HL-60 (cell line): ENCODE measurements at regions not wholly inside any gene's neighbourhood (a gene's known extent, or its start where the extent isn't known, plus 50 kb on each side); places are given as distances from the start of the nearest gene placed in this dataset.

Experiments used
- DNase-seq, 2 experiments: peaks; one replicate each; pipeline ENCODE4 v3.0.0-alpha.2; 2010 to 2020; ENCODE audit warnings: low read depth in 1 of 2, low spot score in 1 of 2
- H3K27ac ChIP-seq: fragments of 250-450 bp; sonication (Bioruptor Pico); replicated peaks from 2 replicates; pipeline ENCODE4 v1.5.1; 2020; ENCODE audit warnings: mild to moderate bottlenecking, moderate library complexity
- H3K27me3 ChIP-seq: fragments of 250-450 bp; sonication (Bioruptor Pico); 2 replicates; pipeline ENCODE4 v1.5.1; 2021; ENCODE audit warnings: mild to moderate bottlenecking, moderate library complexity; ENCODE audit not compliant: insufficient read depth, poor library complexity, severe bottlenecking
- H3K4me3 ChIP-seq: replicated peaks from 2 replicates; pipeline ENCODE4 v1.5.1; 2011; ENCODE audit warnings: mild to moderate bottlenecking, control low read depth, low read length; ENCODE audit not compliant: insufficient read depth
- GABPA ChIP-seq: IDR thresholded peaks from 2 replicates; pipeline ENCODE4 v1.6.1; 2012; ENCODE audit warnings: low read depth
- POLR2AphosphoS5 ChIP-seq: IDR thresholded peaks from 2 replicates; pipeline ENCODE4 v1.6.1; 2012; ENCODE audit warnings: low read depth
- SPI1 ChIP-seq: IDR thresholded peaks from 2 replicates; pipeline ENCODE4 v1.6.1; 2012; ENCODE audit warnings: low read depth, mild to moderate bottlenecking, borderline replicate concordance
- TF ChIP-seq, protein P1 (sequence below): IDR thresholded peaks from one replicate; pipeline ENCODE4 v1.5.1; 2011; ENCODE audit warnings: low read length, control low read depth, inconsistent platforms; ENCODE audit not compliant: insufficient read depth
- TF ChIP-seq, protein P2 (sequence below): IDR thresholded peaks from 2 replicates; pipeline ENCODE4 v1.6.1; 2012; ENCODE audit warnings: low read depth; ENCODE audit not compliant: insufficient replicate concordance

DNA sequence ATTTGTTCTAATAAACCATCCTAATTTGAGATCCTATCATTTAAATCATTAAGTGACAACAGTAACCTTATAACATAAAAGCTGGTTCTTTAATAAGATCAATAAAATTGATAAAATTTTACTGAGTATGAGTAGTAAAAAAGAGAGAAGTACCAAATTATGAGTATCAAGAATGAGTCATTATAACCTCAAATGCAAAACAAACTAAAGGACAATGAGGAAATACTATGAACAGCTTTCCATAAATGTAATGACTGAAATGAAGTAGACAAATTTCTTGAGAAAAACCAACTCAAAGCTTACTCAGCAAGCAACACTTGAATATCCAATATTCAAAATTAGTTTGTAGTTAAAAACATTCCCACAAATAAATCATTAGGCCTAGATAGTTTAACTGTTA is 433.0 kb downstream of the ZEB2 start:
- no peak for TF ChIP-seq SPI1
- TF ChIP-seq GABPA, result no peak
- TF ChIP-seq, protein P1, sequence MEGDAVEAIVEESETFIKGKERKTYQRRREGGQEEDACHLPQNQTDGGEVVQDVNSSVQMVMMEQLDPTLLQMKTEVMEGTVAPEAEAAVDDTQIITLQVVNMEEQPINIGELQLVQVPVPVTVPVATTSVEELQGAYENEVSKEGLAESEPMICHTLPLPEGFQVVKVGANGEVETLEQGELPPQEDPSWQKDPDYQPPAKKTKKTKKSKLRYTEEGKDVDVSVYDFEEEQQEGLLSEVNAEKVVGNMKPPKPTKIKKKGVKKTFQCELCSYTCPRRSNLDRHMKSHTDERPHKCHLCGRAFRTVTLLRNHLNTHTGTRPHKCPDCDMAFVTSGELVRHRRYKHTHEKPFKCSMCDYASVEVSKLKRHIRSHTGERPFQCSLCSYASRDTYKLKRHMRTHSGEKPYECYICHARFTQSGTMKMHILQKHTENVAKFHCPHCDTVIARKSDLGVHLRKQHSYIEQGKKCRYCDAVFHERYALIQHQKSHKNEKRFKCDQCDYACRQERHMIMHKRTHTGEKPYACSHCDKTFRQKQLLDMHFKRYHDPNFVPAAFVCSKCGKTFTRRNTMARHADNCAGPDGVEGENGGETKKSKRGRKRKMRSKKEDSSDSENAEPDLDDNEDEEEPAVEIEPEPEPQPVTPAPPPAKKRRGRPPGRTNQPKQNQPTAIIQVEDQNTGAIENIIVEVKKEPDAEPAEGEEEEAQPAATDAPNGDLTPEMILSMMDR, result no peak
- no peak for TF ChIP-seq POLR2AphosphoS5
- TF ChIP-seq, protein P2, sequence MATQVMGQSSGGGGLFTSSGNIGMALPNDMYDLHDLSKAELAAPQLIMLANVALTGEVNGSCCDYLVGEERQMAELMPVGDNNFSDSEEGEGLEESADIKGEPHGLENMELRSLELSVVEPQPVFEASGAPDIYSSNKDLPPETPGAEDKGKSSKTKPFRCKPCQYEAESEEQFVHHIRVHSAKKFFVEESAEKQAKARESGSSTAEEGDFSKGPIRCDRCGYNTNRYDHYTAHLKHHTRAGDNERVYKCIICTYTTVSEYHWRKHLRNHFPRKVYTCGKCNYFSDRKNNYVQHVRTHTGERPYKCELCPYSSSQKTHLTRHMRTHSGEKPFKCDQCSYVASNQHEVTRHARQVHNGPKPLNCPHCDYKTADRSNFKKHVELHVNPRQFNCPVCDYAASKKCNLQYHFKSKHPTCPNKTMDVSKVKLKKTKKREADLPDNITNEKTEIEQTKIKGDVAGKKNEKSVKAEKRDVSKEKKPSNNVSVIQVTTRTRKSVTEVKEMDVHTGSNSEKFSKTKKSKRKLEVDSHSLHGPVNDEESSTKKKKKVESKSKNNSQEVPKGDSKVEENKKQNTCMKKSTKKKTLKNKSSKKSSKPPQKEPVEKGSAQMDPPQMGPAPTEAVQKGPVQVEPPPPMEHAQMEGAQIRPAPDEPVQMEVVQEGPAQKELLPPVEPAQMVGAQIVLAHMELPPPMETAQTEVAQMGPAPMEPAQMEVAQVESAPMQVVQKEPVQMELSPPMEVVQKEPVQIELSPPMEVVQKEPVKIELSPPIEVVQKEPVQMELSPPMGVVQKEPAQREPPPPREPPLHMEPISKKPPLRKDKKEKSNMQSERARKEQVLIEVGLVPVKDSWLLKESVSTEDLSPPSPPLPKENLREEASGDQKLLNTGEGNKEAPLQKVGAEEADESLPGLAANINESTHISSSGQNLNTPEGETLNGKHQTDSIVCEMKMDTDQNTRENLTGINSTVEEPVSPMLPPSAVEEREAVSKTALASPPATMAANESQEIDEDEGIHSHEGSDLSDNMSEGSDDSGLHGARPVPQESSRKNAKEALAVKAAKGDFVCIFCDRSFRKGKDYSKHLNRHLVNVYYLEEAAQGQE, result no peak
- H3K4me3 ChIP-seq, result no peak overlapping the region
- no peak for DNase-seq

DNA sequence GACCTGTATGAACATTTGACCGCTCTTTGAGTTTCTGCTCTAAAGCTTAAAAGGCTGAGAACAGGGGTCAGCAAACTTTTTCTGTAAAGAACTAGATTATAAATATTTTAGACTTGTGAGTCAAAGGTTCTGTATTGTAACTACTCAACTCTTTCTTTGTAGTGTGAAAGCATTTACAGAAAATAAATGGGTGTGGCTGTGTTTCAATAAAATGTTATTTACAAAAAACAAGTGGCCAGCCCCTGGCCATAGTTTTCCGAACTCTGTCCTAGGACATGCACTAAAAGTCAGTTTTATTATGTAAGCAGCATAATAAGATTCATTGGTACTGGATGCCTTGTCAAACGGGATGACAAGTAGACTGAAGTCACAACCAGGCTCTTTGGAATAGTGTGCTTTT is 434.9 kb downstream of the ZEB2 start:
- TF ChIP-seq, protein P1, result no peak
- TF ChIP-seq POLR2AphosphoS5, result no peak
- no peak overlapping the region for H3K4me3 ChIP-seq
- no peak for DNase-seq
- H3K27me3 ChIP-seq, result no peaks in the 10 kb centered on the region
- H3K27ac ChIP-seq, result no peak overlapping the region

More for the DNA sequence above, 433.0 kb downstream of the ZEB2 start:
- Histone ChIP-seq H3K27ac (no peak overlapping the region), H3K27me3 (no peaks in the 10 kb centered on the region)

GRCh38 chr2:144084114-144084661 is 435.7 kb downstream of the ZEB2 start:
- TF ChIP-seq POLR2AphosphoS5 (no peak), SPI1 (no peak), GABPA (no peak)
- TF ChIP-seq, protein P1, result no peak
- TF ChIP-seq, protein P2, result no peak
- Histone ChIP-seq H3K27ac (no peak overlapping the region), H3K4me3 (no peak overlapping the region), H3K27me3 (no peaks in the 10 kb centered on the region)
- no peak for DNase-seq

- TF ChIP-seq GABPA (no peak), SPI1 (no peak), POLR2AphosphoS5 (no peak)
- TF ChIP-seq, protein P1, result no peak
- TF ChIP-seq, protein P2, result no peak
- Histone ChIP-seq H3K4me3 (no peak overlapping the region), H3K27me3 (no peaks in the 10 kb centered on the region), H3K27ac (no peak overlapping the region)
- DNase-seq, result no peak
Observed at GRCh38 chr2:144083211-144083610, 436.7 kb downstream of the ZEB2 start.
